Activated CD8-positive, alpha-beta T cell treated with anti-CD3 and anti-CD28 coated beads, Interleukin-2, amount 10 ng/mL, durations not matched to agents 7 days and 5 days (primary cell): ENCODE measurements at regions not wholly inside any gene's neighbourhood (a gene's known extent, or its start where the extent isn't known, plus 50 kb on each side); places are given as distances from the start of the nearest gene placed in this dataset.
A peak's percentile ranks its signal among the peaks of the same experiment; 100 is the strongest.
"Not testable (repeated sequence)": the region's sequence is repeated elsewhere in the genome, so short reads cannot be mapped to it uniquely, and the experiment has no call there.

Experiments used
- ATAC-seq: fragments of 150-1000 bp; cut with Tn5 transposase; one replicate; pipeline ENCODE4 v1.10.0; 2021; ENCODE audit warnings: moderate library complexity
- CTCF ChIA-PET: fragments of 350-600 bp; sonication (Branson Sonifier 250); formaldehyde crosslinking; loops from one replicate; lab custom pipeline; 2021; ENCODE audit warnings: antibody characterized with exemption; lab: Charles Lee
- POLR2A ChIA-PET: fragments of 350-600 bp; sonication (Branson Sonifier 250); formaldehyde crosslinking; loops from one replicate; lab custom pipeline; 2021; ENCODE audit warnings: antibody characterized with exemption; lab: Charles Lee
- DNase-seq: peaks from one replicate; pipeline ENCODE4 v3.0.0-alpha.2; 2020
- H3K27ac Mint-ChIP-seq: one replicate; pipeline ENCODE4 v1.8.0; 2021; ENCODE audit warnings: mild to moderate bottlenecking, mixed read lengths
- H3K27me3 Mint-ChIP-seq: one replicate; pipeline ENCODE4 v1.8.0; 2021; ENCODE audit warnings: low read depth, mixed read lengths
- H3K36me3 Mint-ChIP-seq: one replicate; pipeline ENCODE4 v1.8.0; 2021; ENCODE audit warnings: low read depth, mixed read lengths
- H3K4me1 Mint-ChIP-seq: one replicate; pipeline ENCODE4 v1.8.0; 2021; ENCODE audit warnings: low read depth, mixed read lengths
- H3K4me3 Mint-ChIP-seq: one replicate; pipeline ENCODE4 v1.8.0; 2021; ENCODE audit warnings: mild to moderate bottlenecking, mixed read lengths
- H3K9me3 Mint-ChIP-seq: one replicate; pipeline ENCODE4 v1.8.0; 2022; ENCODE audit warnings: mixed read lengths; ENCODE audit not compliant: insufficient read depth

DNA sequence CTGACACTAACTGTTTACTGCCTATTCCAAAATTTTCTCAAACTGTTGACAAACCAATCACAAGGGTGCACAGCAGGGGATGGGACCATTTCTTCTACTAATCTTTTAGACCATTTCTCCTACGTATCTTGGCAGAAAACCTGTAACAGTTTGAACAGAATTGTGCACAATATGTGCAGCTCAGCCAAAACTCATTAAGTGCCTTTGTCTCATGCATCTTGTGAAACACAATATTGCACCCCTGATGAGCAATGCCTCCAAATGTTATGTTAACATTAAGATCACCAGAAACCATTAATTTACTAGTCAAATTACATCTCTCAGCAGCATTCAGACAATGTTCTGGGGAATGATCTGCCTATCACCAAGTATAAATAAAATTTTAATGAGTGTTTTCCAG lies 247.5 kb downstream of the NRIP1 start:
- Mint-ChIP-seq H3K4me1 (peaks cover 3% of the 10 kb centered on the region), H3K4me3 (no peak overlapping the region), H3K27me3 (peaks cover 5% of the 10 kb centered on the region), H3K9me3 (no peaks in the 10 kb centered on the region), H3K36me3 (no peaks in the 10 kb centered on the region), H3K27ac (no peak overlapping the region)
- ChIA-PET CTCF (no interaction called here), POLR2A (no interaction called here)
- ATAC-seq (no peak), DNase-seq (no peak)

DNA sequence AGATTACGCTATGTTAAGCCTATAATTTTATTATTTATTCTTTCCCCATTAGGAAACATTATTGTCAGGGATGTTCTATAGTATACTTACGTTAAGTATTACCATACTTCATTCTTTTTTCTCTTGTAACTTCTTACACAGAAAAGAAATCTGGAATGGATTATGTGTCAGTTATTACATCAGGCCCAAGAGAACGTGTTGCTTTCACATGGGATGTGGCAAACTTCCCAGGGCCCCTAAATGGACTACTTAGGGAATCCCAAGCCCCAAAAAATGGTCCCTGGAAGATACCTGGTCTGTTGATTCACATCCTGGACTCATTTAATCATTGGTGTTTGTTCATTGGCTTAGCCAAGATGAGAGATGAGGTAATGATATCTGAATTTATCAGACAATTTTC lies 249.8 kb downstream of the NRIP1 start:
- Mint-ChIP-seq H3K27ac (no peak overlapping the region), H3K27me3 (peaks cover 5% of the 10 kb centered on the region), H3K9me3 (no peaks in the 10 kb centered on the region), H3K4me1 (peaks cover 3% of the 10 kb centered on the region), H3K36me3 (no peaks in the 10 kb centered on the region), H3K4me3 (no peak overlapping the region)
- ChIA-PET CTCF (no interaction called here), POLR2A (no interaction called here)
- ATAC-seq (no peak), DNase-seq (no peak)

DNA sequence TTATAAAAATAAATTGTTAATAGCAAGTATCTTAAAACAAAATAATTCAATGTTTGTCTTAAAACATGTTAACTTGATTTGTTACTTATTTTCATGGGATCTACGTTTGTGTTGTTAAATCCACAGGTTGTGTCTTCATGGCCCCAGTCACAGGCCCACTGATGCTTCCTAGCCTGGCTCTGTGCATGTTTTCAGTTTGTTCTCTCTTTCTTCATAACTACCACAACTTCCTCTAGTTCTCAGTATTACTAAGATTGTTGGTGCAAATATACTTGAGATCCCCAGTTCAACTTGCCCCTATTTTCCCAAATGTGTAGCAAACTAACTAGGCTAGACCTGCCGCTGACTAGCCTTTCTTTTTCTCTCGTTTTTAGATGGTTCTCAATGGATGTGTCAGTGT lies 250.5 kb downstream of the NRIP1 start:
- H3K9me3 Mint-ChIP-seq = no peaks in the 10 kb centered on the region
- ATAC-seq (no peak), DNase-seq (no peak)
- H3K27me3 Mint-ChIP-seq = peaks cover 5% of the 10 kb centered on the region
- peaks cover 3% of the 10 kb centered on the region for H3K4me1 Mint-ChIP-seq
- ChIA-PET POLR2A (no interaction called here), CTCF (no interaction called here)
- H3K36me3 Mint-ChIP-seq = no peaks in the 10 kb centered on the region
- no peak overlapping the region for H3K4me3 Mint-ChIP-seq
- H3K27ac Mint-ChIP-seq = no peak overlapping the region

DNA sequence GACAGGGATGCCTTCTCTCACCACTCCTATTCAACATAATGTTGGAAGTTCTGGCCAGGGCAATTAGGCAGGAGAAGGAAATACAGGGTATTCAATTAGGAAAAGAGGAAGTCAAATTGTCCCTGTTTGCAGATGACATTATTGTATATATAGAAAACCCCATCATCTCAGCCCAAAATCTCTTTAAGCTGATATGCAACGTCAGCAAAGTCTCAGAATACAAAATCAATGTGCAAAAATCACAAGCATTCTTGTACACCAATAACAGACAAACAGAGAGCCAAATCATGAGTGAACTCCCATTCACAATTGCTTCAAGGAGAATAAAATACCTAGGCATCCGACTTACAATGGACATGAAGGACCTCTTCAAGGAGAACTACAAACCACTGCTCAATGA lies 258.1 kb upstream of the SAMSN1 start:
- CTCF ChIA-PET, POLR2A ChIA-PET: not testable (repeated sequence)

DNA sequence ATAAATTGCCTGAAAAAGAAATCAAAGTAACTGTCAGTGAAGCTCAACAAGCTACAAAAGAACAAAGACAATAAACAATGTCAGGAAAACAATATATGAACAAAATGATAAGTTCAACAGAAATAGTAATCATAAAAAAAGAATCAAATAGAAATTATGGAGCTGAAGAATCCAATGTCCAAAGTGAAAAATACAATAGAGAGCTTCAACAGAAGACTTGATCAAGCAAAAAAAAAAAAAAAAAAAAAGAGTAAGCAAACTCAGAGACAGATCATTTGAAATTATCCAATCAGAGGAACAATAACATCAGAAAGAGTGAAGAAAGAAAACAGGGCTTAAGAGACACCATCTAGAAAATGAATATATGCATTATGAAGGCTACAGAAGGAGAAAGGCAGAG lies 251.4 kb upstream of the SAMSN1 start:
- Mint-ChIP-seq H3K27me3 (no peaks in the 10 kb centered on the region), H3K36me3 (no peaks in the 10 kb centered on the region), H3K9me3 (peaks cover 26% of the 10 kb centered on the region), H3K4me3 (no peak overlapping the region), H3K4me1 (no peaks in the 10 kb centered on the region), H3K27ac (no peak overlapping the region)
- DNase-seq = no peak
- no peak for ATAC-seq
- POLR2A ChIA-PET = no interaction called here
- CTCF ChIA-PET = interaction anchor here (0.6 kb wide), 1 partner anchor 652 kb away, joined by 3 read pairs; no protein-coding TSS in a partner anchor

More for the DNA sequence above, 258.1 kb upstream of the SAMSN1 start:
- not testable (repeated sequence) for ATAC-seq, H3K4me1 Mint-ChIP-seq, DNase-seq, H3K4me3 Mint-ChIP-seq, H3K27me3 Mint-ChIP-seq, H3K27ac Mint-ChIP-seq, H3K36me3 Mint-ChIP-seq, H3K9me3 Mint-ChIP-seq

DNA sequence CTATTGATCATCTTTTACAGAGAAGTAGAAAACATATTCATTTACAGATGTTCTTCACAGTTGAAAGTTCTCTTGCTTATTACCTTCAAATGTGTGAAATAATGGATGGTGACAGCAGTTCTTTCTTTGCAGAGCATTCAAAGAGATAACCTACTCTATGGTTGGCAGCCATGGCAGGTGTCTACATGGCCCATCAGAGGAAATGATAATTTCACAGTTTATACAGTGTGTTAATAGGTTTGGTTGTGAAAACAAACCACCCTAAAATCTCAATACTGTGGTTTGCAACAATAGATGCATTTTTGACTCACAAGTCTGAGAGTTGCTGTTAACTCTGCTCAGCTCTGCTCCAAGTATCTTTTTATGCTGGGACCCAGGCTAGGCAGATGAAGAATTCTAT lies 241.2 kb upstream of the SAMSN1 start:
- ChIA-PET CTCF (no interaction called here), POLR2A (no interaction called here)
- H3K27me3 Mint-ChIP-seq = peaks cover 5% of the 10 kb centered on the region
- H3K27ac Mint-ChIP-seq = no peak overlapping the region
- H3K4me3 Mint-ChIP-seq = no peak overlapping the region
- no peak for ATAC-seq
- H3K9me3 Mint-ChIP-seq = no peaks in the 10 kb centered on the region
- DNase-seq = no peak
- no peaks in the 10 kb centered on the region for H3K4me1 Mint-ChIP-seq
- H3K36me3 Mint-ChIP-seq = no peaks in the 10 kb centered on the region

DNA sequence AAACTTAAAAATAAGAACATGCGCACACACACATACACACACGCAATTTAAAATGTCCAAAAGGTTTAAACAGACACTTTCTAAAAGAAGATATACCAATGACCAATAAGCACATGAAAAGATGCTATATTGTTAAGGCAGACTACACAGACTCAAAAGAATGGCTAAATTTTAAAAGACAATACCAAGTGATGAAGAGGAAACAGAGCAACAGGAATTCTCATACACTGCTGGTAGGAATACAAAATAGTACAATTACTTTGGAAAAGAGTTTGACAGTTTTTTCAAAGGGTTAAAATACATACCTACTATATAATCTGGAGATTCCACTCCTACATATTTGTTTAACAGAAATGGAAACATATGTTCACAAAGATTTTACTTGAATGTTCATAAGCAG lies 239.6 kb upstream of the SAMSN1 start:
- CTCF ChIA-PET = no interaction called here
- no peaks in the 10 kb centered on the region for H3K9me3 Mint-ChIP-seq

DNA sequence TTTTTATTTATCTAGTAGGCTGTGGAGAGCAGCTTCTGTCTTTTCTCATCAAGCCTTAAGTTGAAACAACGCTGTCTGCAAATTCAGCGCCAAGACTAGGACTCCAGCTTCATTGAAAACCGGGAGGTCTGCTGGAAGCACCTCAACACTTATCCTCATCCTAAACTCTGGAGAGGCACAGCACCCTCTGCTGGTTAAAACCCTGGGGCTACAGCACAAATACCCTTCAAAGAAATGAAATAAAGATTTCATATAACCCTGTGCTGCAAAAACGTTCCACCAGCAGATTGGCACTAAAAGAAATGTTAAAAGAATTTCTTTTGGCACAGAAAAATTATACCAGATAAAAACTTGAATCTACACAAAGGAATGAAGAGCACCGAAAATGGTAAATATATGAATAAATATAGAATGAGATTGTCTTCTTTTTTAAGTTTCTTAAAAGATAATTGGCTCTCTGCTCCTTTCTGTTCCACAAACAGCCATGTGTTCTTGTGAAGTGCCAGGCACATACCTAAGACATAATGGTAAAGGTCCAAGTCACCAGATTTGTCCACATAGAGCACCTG lies 227.7 kb upstream of the SAMSN1 start:
- ChIA-PET CTCF (interaction anchor here (0.8 to 1.8 kb wide), 4 partner anchors 11 to 371 kb away, joined by 3 to 12 read pairs (median 4); no protein-coding TSS in a partner anchor), POLR2A (interaction anchor here (0.7 kb wide), 1 partner anchor 240 kb away, joined by 4 read pairs; no protein-coding TSS in a partner anchor)
- Mint-ChIP-seq H3K4me3 (no peak overlapping the region), H3K4me1 (peaks cover 14% of the 10 kb centered on the region), H3K36me3 (no peaks in the 10 kb centered on the region), H3K27ac (no peak overlapping the region), H3K27me3 (peaks cover 2% of the 10 kb centered on the region), H3K9me3 (no peaks in the 10 kb centered on the region)
- ATAC-seq (no peak), DNase-seq (peak; percentile 74)

More for the DNA sequence above, 239.6 kb upstream of the SAMSN1 start:
- no peak overlapping the region for H3K27ac Mint-ChIP-seq
- H3K4me3 Mint-ChIP-seq = no peak overlapping the region
- DNase-seq (no peak), ATAC-seq (no peak)
- peaks cover 10% of the 10 kb centered on the region for H3K27me3 Mint-ChIP-seq
- H3K36me3 Mint-ChIP-seq = no peaks in the 10 kb centered on the region
- no peaks in the 10 kb centered on the region for H3K4me1 Mint-ChIP-seq
- POLR2A ChIA-PET = no interaction called here

DNA sequence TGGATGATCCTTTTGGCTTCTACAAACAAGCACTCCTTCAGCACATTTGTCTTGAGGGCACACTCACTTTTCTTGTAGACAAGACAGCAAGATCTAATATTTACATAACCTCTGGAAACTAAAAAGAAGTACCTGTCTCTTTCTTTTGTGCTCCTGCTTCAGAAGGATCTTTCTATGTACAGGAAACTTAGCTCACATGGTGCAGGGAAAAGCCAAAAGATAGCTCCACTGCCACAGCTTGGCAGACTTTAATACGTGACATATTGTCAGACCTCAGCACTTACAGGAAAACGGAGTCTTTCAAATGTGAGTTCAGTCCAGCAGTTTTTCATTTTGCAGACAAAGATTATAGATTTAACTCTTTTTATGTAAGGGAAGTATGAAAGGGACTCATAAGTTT lies 225.5 kb upstream of the SAMSN1 start:
- CTCF ChIA-PET = interaction anchor here (1.0 kb wide), 1 partner anchor 34 kb away, joined by 3 read pairs; no protein-coding TSS in a partner anchor
- no peak for ATAC-seq
- Mint-ChIP-seq H3K27me3 (peaks cover 2% of the 10 kb centered on the region), H3K4me1 (peaks cover 14% of the 10 kb centered on the region), H3K27ac (no peak overlapping the region), H3K9me3 (no peaks in the 10 kb centered on the region), H3K4me3 (no peak overlapping the region), H3K36me3 (no peaks in the 10 kb centered on the region)
- POLR2A ChIA-PET = no interaction called here
- no peak for DNase-seq

DNA sequence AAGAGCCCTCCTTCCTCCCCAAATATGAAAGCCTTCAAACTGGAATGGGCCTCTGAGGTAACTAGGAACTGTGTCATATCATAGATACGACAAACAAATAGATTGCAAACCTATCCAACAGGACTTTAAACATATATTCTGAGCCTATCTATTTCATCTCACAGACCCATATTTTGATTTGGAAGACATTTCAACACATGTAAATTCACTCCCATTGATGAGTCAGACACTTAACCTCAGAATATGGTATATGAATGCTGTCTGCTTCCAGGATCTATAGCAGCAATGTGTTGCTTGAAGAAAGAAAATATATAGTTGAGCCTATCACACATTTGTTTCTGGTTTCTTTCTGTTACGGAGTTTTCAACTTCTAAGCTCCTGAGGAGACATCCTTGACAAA lies 221.9 kb upstream of the SAMSN1 start:
- no peaks in the 10 kb centered on the region for H3K9me3 Mint-ChIP-seq
- H3K27me3 Mint-ChIP-seq = no peaks in the 10 kb centered on the region
- peaks cover 3% of the 10 kb centered on the region for H3K36me3 Mint-ChIP-seq
- no peak overlapping the region for H3K27ac Mint-ChIP-seq
- CTCF ChIA-PET = no interaction called here
- no peak overlapping the region for H3K4me3 Mint-ChIP-seq
- POLR2A ChIA-PET = interaction anchor here (0.6 to 1.2 kb wide), 2 partner anchors 222 to 328 kb away, joined by 3 read pairs; no protein-coding TSS in a partner anchor
- H3K4me1 Mint-ChIP-seq = peaks cover 12% of the 10 kb centered on the region
- DNase-seq = no peak
- no peak for ATAC-seq

DNA sequence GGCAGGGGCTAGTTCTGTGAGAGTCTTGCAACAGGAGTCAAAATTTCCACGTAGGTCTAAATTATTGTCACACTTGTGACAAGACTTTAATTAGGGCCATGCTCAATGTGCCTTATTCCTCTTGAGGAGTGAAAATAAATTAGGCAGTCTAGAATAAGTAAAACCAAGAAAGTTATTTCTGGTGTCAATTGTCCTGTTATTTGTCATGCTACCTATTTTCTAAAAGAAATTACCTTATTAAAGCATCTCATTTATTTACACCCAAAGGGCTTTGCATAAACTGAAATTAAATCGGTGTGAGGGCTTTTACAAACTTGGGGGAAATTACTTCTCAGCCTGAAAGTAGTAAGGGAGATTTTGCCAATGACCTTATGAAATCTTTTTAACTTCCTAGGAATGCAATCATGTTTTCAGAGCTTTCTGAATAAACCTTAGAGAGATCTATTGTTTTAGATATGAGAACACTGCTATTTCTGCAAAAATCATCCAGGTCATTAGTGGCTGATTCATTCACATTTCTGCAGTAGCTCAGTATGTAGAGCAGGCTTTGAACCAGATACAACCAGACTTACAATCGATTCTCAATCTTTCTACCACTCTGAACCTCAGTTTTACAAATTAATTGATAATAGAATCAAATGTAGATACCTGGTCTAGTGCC lies 221.2 kb upstream of the SAMSN1 start:
- no peak for ATAC-seq
- CTCF ChIA-PET = interaction anchor here (1.0 kb wide), 1 partner anchor 30 kb away, joined by 3 read pairs; no protein-coding TSS in a partner anchor
- H3K36me3 Mint-ChIP-seq = peaks cover 3% of the 10 kb centered on the region
- H3K27ac Mint-ChIP-seq = no peak overlapping the region
- H3K4me1 Mint-ChIP-seq = peaks cover 13% of the 10 kb centered on the region
- H3K9me3 Mint-ChIP-seq = no peaks in the 10 kb centered on the region
- H3K4me3 Mint-ChIP-seq = no peak overlapping the region
- POLR2A ChIA-PET = interaction anchor here (0.6 kb wide), 1 partner anchor 327 kb away, joined by 3 read pairs; no protein-coding TSS in a partner anchor
- no peaks in the 10 kb centered on the region for H3K27me3 Mint-ChIP-seq
- DNase-seq = no peak

DNA sequence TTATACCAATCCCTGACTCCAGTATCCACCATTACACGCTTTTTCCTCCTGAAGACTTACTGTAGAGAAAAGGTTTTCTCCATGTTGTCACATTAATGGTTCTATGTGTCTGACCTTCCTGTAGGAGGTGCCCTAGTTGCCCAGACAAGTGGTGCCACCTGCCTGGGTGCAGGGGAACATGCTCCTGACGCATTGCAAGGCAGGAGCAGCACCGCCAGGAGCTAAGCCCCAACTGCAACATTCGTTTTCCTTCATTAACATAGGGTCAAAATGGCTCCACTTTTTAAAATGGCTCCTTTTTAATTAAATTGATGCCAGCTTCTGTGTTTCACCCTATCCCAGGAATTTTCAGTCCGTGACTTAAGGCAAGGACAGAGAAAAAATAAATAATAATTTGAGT lies 220.1 kb upstream of the SAMSN1 start:
- peaks cover 3% of the 10 kb centered on the region for H3K36me3 Mint-ChIP-seq
- no peak overlapping the region for H3K27ac Mint-ChIP-seq
- DNase-seq (no peak), ATAC-seq (no peak)
- ChIA-PET POLR2A (no interaction called here), CTCF (no interaction called here)
- H3K4me1 Mint-ChIP-seq = peaks cover 10% of the 10 kb centered on the region
- H3K27me3 Mint-ChIP-seq = no peaks in the 10 kb centered on the region
- H3K4me3 Mint-ChIP-seq = no peak overlapping the region
- no peaks in the 10 kb centered on the region for H3K9me3 Mint-ChIP-seq
